B cell (primary cell): ENCODE measurements at regions not wholly inside any gene's neighbourhood (a gene's known extent, or its start where the extent isn't known, plus 50 kb on each side); places are given as distances from the start of the nearest gene placed in this dataset.

Source experiments
- ATAC-seq: fragments of 200-7000 bp; cut with Tn5 transposase; one replicate; pipeline ENCODE4 v1.10.0; 2021; ENCODE audit warnings: low read depth, mild to moderate bottlenecking, moderate number of reproducible peaks, moderate library complexity
- CTCF ChIA-PET: fragments of 350-600 bp; sonication (Branson Sonifier 250); formaldehyde crosslinking; loops from one replicate; lab custom pipeline; 2021; ENCODE audit warnings: antibody characterized with exemption, inconsistent platforms; lab: Charles Lee
- POLR2A ChIA-PET: fragments of 350-600 bp; sonication (Branson Sonifier 250); formaldehyde crosslinking; loops from one replicate; lab custom pipeline; 2021; ENCODE audit warnings: antibody characterized with exemption; lab: Charles Lee
- DNase-seq: peaks from one replicate; pipeline ENCODE4 v3.0.0; 2013
- H2AFZ ChIP-seq: 2 replicates; pipeline ENCODE4 v1.6.1; 2012; ENCODE audit warnings: mild to moderate bottlenecking, low read depth, low read length; ENCODE audit not compliant: insufficient read depth, poor library complexity, severe bottlenecking
- H3K27ac ChIP-seq, 2 donors: 1 replicate in 1 of 2; 2 replicates in 1 of 2; pipeline ENCODE4 v1.5.1; 2012 to 2013; ENCODE audit warnings: low read length in 2 of 2, mild to moderate bottlenecking in 2 of 2, moderate library complexity in 1 of 2
- H3K27me3 ChIP-seq, 4 experiments: fragments of 200-600 bp in 1 of 4; sonication (generic) in 1 of 4; replicated peaks in 1 of 4; 1 replicate in 2 of 4; 2 replicates in 2 of 4; pipeline versions ENCODE4 v1.6.1 to v1.7.0; 2013 to 2016; ENCODE audit warnings: low read length in 3 of 4, mild to moderate bottlenecking in 2 of 4, mixed read lengths in 1 of 4, moderate library complexity in 1 of 4; ENCODE audit not compliant: insufficient read depth in 4 of 4, control insufficient read depth in 3 of 4; ENCODE audit errors: control extremely low read depth in 1 of 4
- H3K36me3 ChIP-seq, 2 experiments: replicated peaks in 1 of 2; 1 replicate in 1 of 2; 2 replicates in 1 of 2; pipeline versions ENCODE4 v1.6.1 to v1.7.1; 2013; ENCODE audit warnings: low read length in 1 of 2; ENCODE audit not compliant: insufficient read depth in 2 of 2, control insufficient read depth in 1 of 2; ENCODE audit errors: control extremely low read depth in 1 of 2, extremely low read depth in 1 of 2
- H3K4me1 ChIP-seq, 2 donors: fragments of 200-600 bp in 1 of 2; sonication (generic) in 1 of 2; 1 replicate in 1 of 2; 2 replicates in 1 of 2; pipeline versions ENCODE4 v1.5.1 to v1.6.1; 2013 to 2017; ENCODE audit warnings: low read length in 2 of 2; ENCODE audit not compliant: control insufficient read depth in 2 of 2, insufficient read depth in 2 of 2
- H3K4me2 ChIP-seq: replicated peaks from 2 replicates; pipeline ENCODE3; 2012; ENCODE audit warnings: mild to moderate bottlenecking, low read depth, low read length; ENCODE audit not compliant: poor library complexity, severe bottlenecking
- H3K4me3 ChIP-seq, 5 experiments: fragments of 200-600 bp in 1 of 5; sonication (generic) in 1 of 5; 1 replicate in 3 of 5; 2 replicates in 2 of 5; pipeline versions ENCODE4 v1.5.1 to v1.7.0; 2011 to 2016; ENCODE audit warnings: low read length in 4 of 5, mild to moderate bottlenecking in 4 of 5, low read depth in 2 of 5, control low read depth in 1 of 5, moderate library complexity in 1 of 5; ENCODE audit not compliant: insufficient read depth in 1 of 5; ENCODE audit errors: control extremely low read depth in 1 of 5, extremely low read depth in 1 of 5
- H3K79me2 ChIP-seq: fragments of 200-600 bp; sonication (generic); one replicate; pipeline ENCODE4 v1.6.0; 2016; ENCODE audit warnings: low read length; ENCODE audit not compliant: control insufficient read depth, insufficient read depth
- H3K9ac ChIP-seq: fragments of 200-600 bp; sonication (generic); 2 replicates; pipeline ENCODE4 v1.6.1; 2017; ENCODE audit warnings: mild to moderate bottlenecking, low read length, moderate library complexity
- H3K9me3 ChIP-seq, 3 donors: one replicate each; pipeline versions ENCODE4 v1.6.1 to v1.7.1; 2013; ENCODE audit warnings: low read length in 2 of 3; ENCODE audit not compliant: control insufficient read depth in 2 of 3, insufficient read depth in 1 of 3; ENCODE audit errors: control extremely low read depth in 1 of 3
- H4K20me1 ChIP-seq: 2 replicates; pipeline ENCODE4 v1.6.0; 2012; ENCODE audit warnings: mild to moderate bottlenecking, low read length; ENCODE audit not compliant: insufficient read depth, control insufficient read depth, poor library complexity, severe bottlenecking
- H3K27ac Mint-ChIP-seq: one replicate; pipeline ENCODE4 v1.8.0; 2021; ENCODE audit warnings: mixed read lengths
- H3K27me3 Mint-ChIP-seq: one replicate; pipeline ENCODE4 v1.8.0; 2021; ENCODE audit warnings: mixed read lengths
- H3K4me1 Mint-ChIP-seq: one replicate; pipeline ENCODE4 v1.8.0; 2021; ENCODE audit warnings: mixed read lengths
- H3K4me3 Mint-ChIP-seq: one replicate; pipeline ENCODE4 v1.8.0; 2021; ENCODE audit warnings: mixed read lengths
- H3K9me3 Mint-ChIP-seq: one replicate; pipeline ENCODE4 v1.8.0; 2022; ENCODE audit warnings: mixed read lengths; ENCODE audit not compliant: insufficient read depth
- CTCF ChIP-seq: fragments of 200-600 bp; IDR thresholded peaks from one replicate; pipeline ENCODE4 v1.8.0; 2022; ENCODE audit warnings: antibody characterized with exemption, mild to moderate bottlenecking
- EZH2 ChIP-seq: IDR thresholded peaks from 2 replicates; pipeline ENCODE4 v1.6.1; 2012; ENCODE audit warnings: borderline replicate concordance, low read depth, mild to moderate bottlenecking, moderate library complexity, low read length; ENCODE audit not compliant: insufficient read depth, poor library complexity, severe bottlenecking
- whole genome bisulfite sequencing: methylation state at CpG from one replicate; pipeline ENCODE4 v1.1.5; 2013; ENCODE audit warnings: missing lambda C conversion rate; ENCODE audit not compliant: insufficient coverage; 5-methylcytosine and 5-hydroxymethylcytosine counted together
- intact Hi-C: fragments of 100-400 bp; cut with micrococcal nuclease; formaldehyde crosslinking; loops from one replicate; pipeline ENCODE4 v1.10.0; 2022

- H3K4me3 Mint-ChIP-seq: no peak overlapping the region
Observed at GRCh38 chr17:68700421-68700820, 99.3 kb upstream of the FAM20A start.

GRCh38 chr17:68699936-68700335, 98.8 kb upstream of the FAM20A start:
- WGBS: 98% methylated on average over 5 of the region's 6 CpGs
- no peak overlapping the region for H3K27ac ChIP-seq
- intact Hi-C loops: no loop called here
- H3K79me2 ChIP-seq: no peaks in the 10 kb centered on the region
- ChIA-PET CTCF (no interaction called here), POLR2A (no interaction called here)
- TF ChIP-seq CTCF (no peak), EZH2 (no peak)
- Mint-ChIP-seq H3K9me3 (no peaks in the 10 kb centered on the region), H3K4me3 (no peak overlapping the region), H3K4me1 (no peaks in the 10 kb centered on the region), H3K27ac (no peak overlapping the region), H3K27me3 (peaks cover 13% of the 10 kb centered on the region)
- peaks cover 0 to 8% (median 0%) of the 10 kb centered on the region in 4 experiments for H3K27me3 ChIP-seq
- H3K36me3 ChIP-seq: no peaks in the 10 kb centered on the region
- no peak overlapping the region for H2AFZ ChIP-seq
- no peak overlapping the region for H3K4me3 ChIP-seq
- H4K20me1 ChIP-seq: no peaks in the 10 kb centered on the region
- no peaks in the 10 kb centered on the region for H3K4me1 ChIP-seq
- H3K9ac ChIP-seq: no peak overlapping the region
- no peak overlapping the region for H3K4me2 ChIP-seq
- no peak for DNase-seq
- no peak for ATAC-seq
- H3K9me3 ChIP-seq: no peaks in the 10 kb centered on the region

More at GRCh38 chr17:68700421-68700820, 99.3 kb upstream of the FAM20A start:
- Histone ChIP-seq H3K4me3 (no peak overlapping the region), H3K27ac (no peak overlapping the region), H3K9ac (no peak overlapping the region), H3K4me1 (no peaks in the 10 kb centered on the region), H3K4me2 (no peak overlapping the region), H3K79me2 (no peaks in the 10 kb centered on the region), H3K36me3 (no peaks in the 10 kb centered on the region), H2AFZ (no peak overlapping the region), H4K20me1 (no peaks in the 10 kb centered on the region), H3K9me3 (no peaks in the 10 kb centered on the region), H3K27me3 (peaks cover 0 to 10% (median 0%) of the 10 kb centered on the region in 4 experiments)
- POLR2A ChIA-PET: no interaction called here
- intact Hi-C loops: no loop called here
- 90% methylated on average over 3 of the region's 4 CpGs for WGBS
- no peak overlapping the region for H3K27ac Mint-ChIP-seq
- peaks cover 16% of the 10 kb centered on the region for H3K27me3 Mint-ChIP-seq
- ATAC-seq (no peak), DNase-seq (no peak)
- TF ChIP-seq CTCF (no peak), EZH2 (no peak)
- H3K4me1 Mint-ChIP-seq: no peaks in the 10 kb centered on the region
- no peaks in the 10 kb centered on the region for H3K9me3 Mint-ChIP-seq
- CTCF ChIA-PET: no interaction called here
